ENCODE measurements at regions not wholly inside any gene's neighbourhood (a gene's known extent, or its start where the extent isn't known, plus 50 kb on each side); places are given as distances from the start of the nearest gene placed in this dataset.

DNA sequence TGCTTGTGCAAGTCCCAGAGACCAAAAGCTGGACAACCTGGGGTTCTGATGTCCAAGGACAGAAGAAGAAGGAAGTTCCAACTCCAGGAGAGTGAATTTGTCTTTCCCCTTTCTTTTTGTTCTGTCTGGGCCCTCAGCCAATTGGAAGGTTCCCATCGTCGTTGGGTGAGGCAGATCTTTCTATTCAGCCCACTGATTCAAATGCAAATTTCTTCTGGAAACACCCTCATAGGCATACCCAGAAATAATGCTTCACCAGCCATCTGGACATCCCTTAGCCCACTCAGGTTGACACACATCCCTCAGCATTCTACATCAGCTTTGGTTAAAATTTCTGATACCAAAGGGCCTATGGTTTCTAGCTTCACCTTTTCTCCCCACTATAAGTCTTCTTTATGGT lies 156.5 kb downstream of the SP3 start:
- peak in 2 of 58 donors; percentile 2 for DNase-seq

DNA sequence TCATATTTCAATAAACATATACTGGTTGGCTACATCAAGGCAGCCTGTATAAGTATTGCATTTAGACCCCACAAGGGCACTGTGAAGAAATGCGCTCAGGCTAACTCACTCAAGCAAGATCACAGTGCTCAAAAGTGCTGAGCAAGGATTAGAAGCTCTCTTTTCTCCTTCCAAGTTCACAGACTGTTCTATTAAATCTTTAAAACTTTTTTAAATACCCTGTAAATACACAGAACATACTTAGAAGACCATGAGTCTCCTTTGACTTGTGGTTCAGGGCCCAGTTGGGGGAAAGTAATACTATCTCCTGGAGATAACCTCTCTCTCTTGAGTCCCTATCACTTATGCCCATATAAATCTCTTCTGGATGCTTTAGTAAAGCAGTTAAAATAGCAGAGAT lies 152.9 kb downstream of the SP3 start:
- DNase-seq: no peak

GRCh38 chr2:173814306-173814705 lies 150.9 kb downstream of the SP3 start:
- DNase-seq: no peak

- no peak for DNase-seq
These were observed 149.4 kb downstream of the SP3 start for GRCh38 chr2:173815772-173816171.

GRCh38 chr2:173817582-173817981 lies 147.6 kb downstream of the SP3 start:
- no peak for DNase-seq

DNA sequence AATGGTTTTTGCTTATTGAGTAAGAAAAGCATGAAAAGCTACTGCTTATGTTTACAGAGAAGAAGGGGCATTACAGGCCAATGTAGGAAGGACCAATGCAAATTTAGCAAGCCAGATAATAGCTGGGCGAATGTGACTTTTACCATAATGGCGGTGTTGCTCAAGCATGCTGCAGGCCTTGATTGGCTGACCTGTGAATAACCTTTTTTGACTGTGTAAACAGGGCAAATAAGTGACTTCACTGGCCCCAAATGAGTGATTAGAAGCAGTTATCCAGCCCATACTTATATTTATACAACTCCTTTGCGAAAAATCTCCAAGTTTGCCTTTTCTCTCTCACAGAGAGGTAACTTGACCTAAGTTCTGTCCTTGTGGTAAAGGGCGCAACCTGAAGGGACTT lies 146.9 kb downstream of the SP3 start:
- no peak for DNase-seq

GRCh38 chr2:173819852-173820251 lies 145.3 kb downstream of the SP3 start:
- no peak for DNase-seq

GRCh38 chr2:173821451-173821850 lies 143.7 kb downstream of the SP3 start:
- no peak for DNase-seq

- DNase-seq: no peak
These were observed 142.2 kb downstream of the SP3 start for GRCh38 chr2:173822889-173823542.

DNA sequence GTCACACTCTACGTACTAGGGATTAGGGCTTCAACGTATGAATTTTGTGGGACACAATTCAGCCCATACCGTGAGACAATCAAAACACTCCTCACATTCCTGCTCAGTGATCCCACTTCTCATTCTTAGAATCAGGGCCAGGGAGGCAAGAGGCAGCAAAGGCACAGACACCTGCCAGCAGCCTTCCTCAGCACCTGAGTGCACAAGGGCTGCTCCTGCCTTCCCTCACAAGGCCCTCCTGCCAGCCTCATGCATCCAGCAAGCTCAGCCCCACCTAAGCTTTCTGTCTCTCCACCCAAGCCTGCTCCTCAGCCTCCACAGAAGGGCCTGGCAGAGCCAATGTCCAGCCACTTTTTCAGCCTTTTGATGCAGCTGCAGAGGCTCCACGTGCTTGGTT lies 141.6 kb downstream of the SP3 start:
- DNase-seq: no peak

GRCh38 chr2:173828189-173829142 lies 136.7 kb downstream of the SP3 start:
- DNase-seq: no peak

GRCh38 chr2:173829727-173830126 lies 135.4 kb downstream of the SP3 start:
- no peak for DNase-seq

DNA sequence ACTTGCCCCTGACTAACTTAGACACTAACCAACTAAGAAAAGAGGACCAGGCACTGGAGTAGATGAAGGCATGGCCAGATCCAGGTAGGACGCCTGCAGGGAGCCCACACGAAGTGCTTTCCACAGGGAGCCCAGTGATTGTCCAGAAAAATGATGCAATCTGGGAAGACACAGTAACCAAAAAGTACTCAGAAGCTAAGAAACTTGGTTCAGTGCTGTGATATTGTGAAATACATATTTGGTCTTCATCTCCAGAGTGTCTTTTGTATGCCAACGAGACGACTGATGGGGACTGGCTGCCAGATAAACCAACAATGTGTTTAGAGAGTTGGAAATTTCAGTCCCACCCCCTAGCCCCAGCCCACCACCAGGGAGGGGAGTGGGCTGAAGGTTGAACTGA lies 135.0 kb downstream of the SP3 start:
- DNase-seq: no peak

- DNase-seq: no peak
These were observed 133.6 kb downstream of the SP3 start for GRCh38 chr2:173831312-173832229.

DNA sequence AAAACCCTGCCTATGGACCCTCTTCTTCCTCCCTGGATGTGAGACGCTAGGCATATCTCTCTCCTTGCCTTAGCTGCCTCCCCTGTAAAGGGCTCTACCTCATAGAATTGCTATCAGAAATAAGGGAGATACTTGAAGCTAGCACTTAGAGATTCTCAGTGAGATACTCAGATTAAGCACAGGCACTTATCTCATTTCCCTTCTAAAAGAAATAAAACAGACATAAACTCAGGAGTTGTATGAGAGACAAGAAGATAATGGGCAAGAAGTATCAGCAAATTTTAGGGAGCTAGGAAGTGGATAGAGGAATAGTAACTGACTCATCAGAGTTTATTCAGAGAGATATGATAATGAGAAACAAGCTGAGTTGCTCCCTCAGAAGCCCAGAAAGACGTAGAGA lies 131.0 kb downstream of the SP3 start:
- no peak for DNase-seq

DNA sequence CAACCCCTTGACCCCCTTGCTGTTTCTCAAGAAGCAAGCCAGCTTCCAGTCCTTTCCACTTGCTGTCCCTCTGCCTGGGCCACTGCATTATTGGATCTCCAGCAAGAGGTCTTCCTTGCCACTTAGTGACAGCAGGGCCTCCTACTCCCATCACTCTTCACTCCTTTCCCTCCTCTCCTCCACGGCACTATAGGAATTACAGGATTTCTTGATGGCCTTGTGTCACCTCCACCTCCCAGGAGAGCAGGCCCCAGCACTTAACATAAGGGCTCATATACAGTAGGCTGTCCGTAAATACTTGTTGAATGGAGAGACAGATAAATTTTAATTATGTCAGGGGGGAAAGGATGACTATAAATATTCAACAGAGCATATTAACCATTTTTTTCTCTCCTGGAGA lies 129.4 kb downstream of the SP3 start:
- no peak for DNase-seq

- no peak for DNase-seq
These were observed 124.1 kb downstream of the SP3 start for GRCh38 chr2:173841110-173841509.

DNA sequence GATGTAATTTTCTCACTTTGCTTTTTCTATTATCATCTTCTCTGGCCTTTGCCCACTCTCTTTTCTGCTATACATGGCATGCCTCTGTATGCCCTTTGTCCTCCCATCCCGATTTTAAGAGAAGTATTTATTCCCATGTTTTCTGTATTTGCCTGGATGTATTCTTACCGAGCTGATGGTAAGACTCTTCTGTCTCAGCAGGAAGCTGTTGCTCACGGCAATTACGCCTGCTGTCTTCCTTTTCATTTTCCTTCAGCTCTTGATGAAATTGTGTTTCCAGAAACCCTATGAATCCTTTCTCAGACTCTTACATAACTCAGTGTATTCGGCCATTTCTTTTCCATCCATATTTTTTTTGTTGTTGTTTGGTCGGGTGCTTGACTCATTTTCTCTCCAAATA lies 121.6 kb downstream of the SP3 start:
- no peak for DNase-seq

DNA sequence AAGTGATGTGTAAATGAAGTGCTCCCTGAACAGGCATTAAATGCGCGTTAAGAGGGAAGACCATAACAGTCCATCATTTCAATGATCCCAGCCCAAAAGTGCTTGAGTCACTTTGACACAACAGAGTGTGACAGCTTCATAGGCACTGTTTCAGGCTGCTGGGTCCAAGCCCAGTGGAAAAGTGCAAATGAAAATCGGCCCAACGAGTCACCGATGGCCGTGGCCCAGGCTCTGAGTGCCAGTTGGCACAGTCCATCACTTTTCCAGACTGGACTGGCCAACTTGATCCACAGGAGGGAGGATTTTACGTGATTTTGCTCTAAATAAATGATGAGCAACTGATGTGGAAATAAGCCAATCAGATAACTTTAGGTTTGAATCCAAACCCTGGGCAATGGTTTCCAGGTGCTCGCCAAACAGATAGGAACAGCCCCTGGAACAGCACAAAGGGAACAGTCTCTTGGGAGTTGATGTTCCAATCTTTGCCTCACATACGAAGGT lies 114.0 kb downstream of the SP3 start:
- peak in 24 of 58 donors; percentile 1 to 42 (median 8) for DNase-seq

- no peak for DNase-seq
These were observed 111.0 kb downstream of the SP3 start for GRCh38 chr2:173854141-173854540.

GRCh38 chr2:173854840-173855239 lies 110.3 kb downstream of the SP3 start:
- DNase-seq: peak in 1 of 58 donors; percentile 5

Measured in anterior cingulate cortex (tissue), 58 donors.